ENCODE measurements at regions not wholly inside any gene's neighbourhood (a gene's known extent, or its start where the extent isn't known, plus 50 kb on each side); places are given as distances from the start of the nearest gene placed in this dataset.
"Not testable (repeated sequence)": the region's sequence is repeated elsewhere in the genome, so short reads cannot be mapped to it uniquely, and the experiment has no call there.

- no peak for DNase-seq
Observed at GRCh38 chr2:121059651-121060649, 225.1 kb downstream of the TFCP2L1 start.

- DNase-seq: no peak
Observed at GRCh38 chr2:121061633-121062032, 223.4 kb downstream of the TFCP2L1 start.

GRCh38 chr2:121063471-121063870 lies 221.5 kb downstream of the TFCP2L1 start:
- no peak for DNase-seq

GRCh38 chr2:121064186-121064585 lies 220.8 kb downstream of the TFCP2L1 start:
- DNase-seq: no peak

GRCh38 chr2:121065239-121065638 lies 219.8 kb downstream of the TFCP2L1 start:
- DNase-seq: no peak

GRCh38 chr2:121066526-121066925 lies 218.5 kb downstream of the TFCP2L1 start:
- no peak for DNase-seq

GRCh38 chr2:121068851-121069250 lies 216.2 kb downstream of the TFCP2L1 start:
- no peak for DNase-seq

- no peak for DNase-seq
Observed at GRCh38 chr2:121069434-121069969, 215.5 kb downstream of the TFCP2L1 start.

GRCh38 chr2:121070061-121070460 lies 214.9 kb downstream of the TFCP2L1 start:
- not testable (repeated sequence) for DNase-seq

- DNase-seq: peak; percentile 66 to 71
Observed at GRCh38 chr2:121071034-121071504, 213.9 kb downstream of the TFCP2L1 start.

GRCh38 chr2:121072784-121073183 lies 212.2 kb downstream of the TFCP2L1 start:
- no peak for DNase-seq

GRCh38 chr2:121073320-121074210 lies 211.4 kb downstream of the TFCP2L1 start:
- DNase-seq: no peak

- DNase-seq: no peak
Observed at GRCh38 chr2:121074293-121074932, 210.6 kb downstream of the TFCP2L1 start.

GRCh38 chr2:121075006-121075551 lies 209.9 kb downstream of the TFCP2L1 start:
- DNase-seq: peak; percentile 43 to 56

- no peak for DNase-seq
Observed at GRCh38 chr2:121075641-121076497, 209.1 kb downstream of the TFCP2L1 start.

- no peak for DNase-seq
Observed at GRCh38 chr2:121076498-121076820, 208.5 kb downstream of the TFCP2L1 start.

- DNase-seq: peak; percentile 78 to 82
Observed at GRCh38 chr2:121076885-121077549, 208.0 kb downstream of the TFCP2L1 start.

- DNase-seq: no peak
Observed at GRCh38 chr2:121078899-121079298, 206.1 kb downstream of the TFCP2L1 start.

GRCh38 chr2:121080013-121080772 lies 204.8 kb downstream of the TFCP2L1 start:
- DNase-seq: peak; percentile 53 to 63

- no peak for DNase-seq
Observed at GRCh38 chr2:121081701-121082100, 203.3 kb downstream of the TFCP2L1 start.

All from activated CD4-positive, alpha-beta T cell treated with anti-CD3 and anti-CD28 coated beads, Interleukin-2, amount 50 U/mL, for 48 hours (primary cell).